Left colon (tissue), 2 donors: ENCODE measurements at regions not wholly inside any gene's neighbourhood (a gene's known extent, or its start where the extent isn't known, plus 50 kb on each side); places are given as distances from the start of the nearest gene placed in this dataset.

Source experiments
- ATAC-seq: fragments of 200-7000 bp; cut with Tn5 transposase; one replicate; pipeline ENCODE4 v1.9.1; 2020; ENCODE audit warnings: mild to moderate bottlenecking, moderate library complexity
- DNase-seq, 2 donors: peaks; one replicate each; pipeline ENCODE4 v3.0.0-alpha.2; 2020
- intact Hi-C, 2 donors: fragments of 100-400 bp; cut with DNase I in 1 of 2; cut with micrococcal nuclease in 1 of 2; formaldehyde crosslinking; loops; one replicate each; pipeline versions ENCODE4 v1.11.2 to v1.14.0; 2022; cut with DNase I, micrococcal nuclease
- donor health status: DM: no; HTN: no; CAD: no.
- donor health status: DM: yes; HTN: yes; CAD: no.

DNA sequence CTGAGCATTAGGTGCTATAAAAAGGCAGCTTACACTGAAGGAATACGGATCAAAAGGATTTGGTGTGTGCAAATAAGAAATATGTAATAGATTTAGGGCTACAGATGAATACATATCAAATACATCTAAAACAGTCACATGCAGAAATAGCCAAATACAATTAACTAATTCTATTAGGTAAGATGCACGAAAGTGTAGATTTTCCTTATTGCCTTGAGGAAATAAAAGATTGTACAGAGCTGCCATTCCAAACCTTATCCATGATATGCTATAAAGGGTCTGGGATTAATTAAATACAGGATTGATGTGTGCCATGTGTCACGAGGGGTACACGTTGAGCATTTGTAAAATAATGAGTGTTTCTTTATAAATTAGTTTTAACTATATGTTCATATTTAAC lies 107.0 kb upstream of the ELOVL6 start:
- DNase-seq (no peak), ATAC-seq (no peak)
- intact Hi-C loops = no loop called here

DNA sequence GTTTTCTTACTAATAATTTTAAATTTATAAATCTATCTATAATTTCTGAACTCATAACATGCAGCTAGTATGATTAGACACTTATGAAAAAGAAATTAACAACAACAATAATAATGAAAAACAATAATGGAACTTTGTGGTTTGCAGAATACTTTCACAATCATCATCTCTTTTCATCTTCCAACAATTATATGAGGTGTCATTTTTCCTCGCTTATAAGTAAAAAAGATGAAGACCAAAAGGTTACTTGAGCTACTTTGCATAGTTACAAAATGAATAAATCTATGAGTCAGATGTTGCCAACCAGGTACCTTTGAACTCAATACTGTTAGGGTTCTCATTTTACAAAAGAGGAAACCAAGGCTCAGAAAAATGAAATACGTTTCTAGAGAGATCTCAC lies 98.5 kb upstream of the ELOVL6 start:
- ATAC-seq (no peak), DNase-seq (no peak)
- intact Hi-C loops = no loop called here

DNA sequence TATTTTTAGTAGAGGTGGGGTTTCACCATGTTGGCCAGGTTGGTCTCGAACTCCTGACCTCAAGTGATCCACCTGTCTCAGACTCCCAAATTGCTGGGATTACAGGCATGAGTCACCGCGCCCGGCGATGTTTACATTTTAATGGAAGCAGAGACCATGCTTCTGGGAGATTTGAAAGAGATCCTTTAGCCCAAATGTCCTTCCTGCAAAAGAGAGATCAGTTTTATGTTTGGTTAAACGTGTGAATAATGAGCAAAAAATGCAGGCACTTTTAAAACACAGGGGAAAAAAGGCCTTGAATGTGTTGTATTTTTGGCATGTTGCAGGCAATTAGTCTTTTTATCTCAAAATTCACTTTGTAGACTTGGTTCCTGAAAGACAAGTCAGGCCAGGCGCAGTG lies 95.8 kb upstream of the ELOVL6 start:
- intact Hi-C loops = no loop called here
- ATAC-seq (no peak), DNase-seq (no peak)

DNA sequence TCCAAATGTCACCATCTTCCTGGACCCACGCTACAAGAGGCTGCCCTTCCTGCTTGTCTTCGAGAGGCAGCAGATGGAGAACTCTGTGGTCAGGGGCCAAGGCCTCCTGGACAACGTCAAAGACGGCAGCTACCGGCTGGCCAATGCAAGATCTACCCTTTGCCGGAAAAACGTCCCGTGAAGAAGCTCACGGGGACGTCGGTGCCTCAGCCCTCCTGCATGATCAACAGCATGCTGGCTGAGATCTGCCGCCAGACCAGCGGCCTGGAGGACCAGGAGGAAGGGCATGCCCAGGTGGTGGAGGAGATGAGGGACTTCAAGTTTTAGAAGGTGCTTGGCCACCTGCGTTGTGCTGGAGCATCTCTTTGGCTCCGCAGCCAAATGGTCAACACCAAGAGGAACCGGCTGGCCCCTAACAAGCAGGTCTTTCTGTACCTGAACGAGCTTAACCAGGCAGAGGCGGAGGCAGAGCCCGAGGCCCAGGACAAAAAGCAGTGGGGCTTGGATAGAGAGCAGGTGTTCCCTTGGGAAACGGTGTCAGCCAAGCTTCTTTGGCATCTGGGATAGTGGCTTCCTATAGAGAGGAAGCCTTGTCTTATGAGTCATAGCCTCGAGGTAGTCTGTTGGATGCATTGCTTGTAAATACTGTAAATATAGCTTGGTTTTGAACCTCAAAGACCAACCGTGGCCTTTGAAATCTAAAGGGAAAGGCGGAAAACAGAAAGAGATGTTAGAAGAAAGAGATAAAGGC lies 94.8 kb upstream of the ELOVL6 start:
- no peak for ATAC-seq
- intact Hi-C loops = no loop called here

DNA sequence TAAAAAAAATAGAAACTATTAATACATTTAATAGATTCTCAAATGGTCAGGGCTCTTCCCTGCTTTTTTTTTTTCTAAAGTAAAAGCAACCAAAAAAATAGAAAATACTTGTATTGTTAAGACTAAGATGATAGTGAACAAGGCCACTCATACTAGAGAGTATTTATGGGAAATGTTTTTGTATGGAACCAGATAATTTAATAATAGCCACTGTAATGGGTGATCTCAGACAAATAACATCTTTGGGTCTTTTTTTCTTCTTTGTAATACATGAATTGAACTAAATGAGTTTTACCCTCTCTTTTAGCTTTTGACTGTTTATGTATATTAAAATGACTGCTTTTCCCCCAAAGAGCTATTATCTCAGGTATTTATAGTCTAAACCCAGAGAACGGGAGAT lies 92.1 kb upstream of the ELOVL6 start:
- ATAC-seq = no peak
- DNase-seq = no peak
- intact Hi-C loops = no loop called here

More for the DNA sequence above, 94.8 kb upstream of the ELOVL6 start:
- no peak for DNase-seq

DNA sequence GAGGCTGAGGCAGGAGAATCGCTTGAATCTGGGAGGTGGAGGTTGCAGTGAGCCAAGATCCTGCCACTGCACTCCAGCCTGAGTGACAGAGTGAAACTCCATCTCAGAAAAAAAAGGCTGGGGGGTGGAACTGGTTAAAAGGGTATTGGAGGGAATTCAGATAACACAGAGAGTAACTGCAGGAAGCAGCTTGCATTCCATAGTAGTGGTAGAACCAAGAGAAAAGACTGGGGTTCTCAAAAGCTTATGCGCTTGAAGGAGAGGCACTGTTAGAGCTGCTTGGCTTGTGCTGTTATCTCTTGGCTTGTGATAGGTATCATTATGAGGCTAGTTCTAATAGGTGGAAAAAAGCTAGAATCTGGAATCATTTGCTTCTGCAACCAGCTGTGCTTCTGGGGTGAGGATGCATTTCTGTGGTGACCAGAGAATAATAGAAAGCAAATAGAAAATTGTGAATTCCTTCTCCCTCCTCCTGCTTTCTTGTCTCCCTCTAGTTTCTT lies 91.2 kb upstream of the ELOVL6 start:
- no peak for DNase-seq
- ATAC-seq = no peak
- intact Hi-C loops = no loop called here

DNA sequence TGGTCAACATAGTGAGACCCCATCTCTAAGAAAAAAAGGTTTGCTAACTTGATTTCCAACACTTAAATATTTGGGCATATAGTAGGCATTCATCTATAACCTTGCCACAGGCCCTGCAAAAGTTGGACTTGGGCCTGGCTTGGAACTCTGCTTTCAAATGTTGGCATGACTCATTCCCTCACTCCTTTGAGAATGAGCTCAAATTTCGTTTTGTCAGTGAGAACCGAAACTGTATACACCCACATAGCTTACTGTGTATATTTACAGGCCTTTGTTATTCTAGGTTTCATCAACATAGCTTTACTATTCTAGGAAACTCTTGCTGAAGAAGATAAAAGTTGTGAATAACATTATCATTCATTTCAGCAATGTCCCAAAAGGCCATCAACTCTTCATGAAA lies 88.7 kb upstream of the ELOVL6 start:
- ATAC-seq (no peak), DNase-seq (no peak)
- intact Hi-C loops = no loop called here

DNA sequence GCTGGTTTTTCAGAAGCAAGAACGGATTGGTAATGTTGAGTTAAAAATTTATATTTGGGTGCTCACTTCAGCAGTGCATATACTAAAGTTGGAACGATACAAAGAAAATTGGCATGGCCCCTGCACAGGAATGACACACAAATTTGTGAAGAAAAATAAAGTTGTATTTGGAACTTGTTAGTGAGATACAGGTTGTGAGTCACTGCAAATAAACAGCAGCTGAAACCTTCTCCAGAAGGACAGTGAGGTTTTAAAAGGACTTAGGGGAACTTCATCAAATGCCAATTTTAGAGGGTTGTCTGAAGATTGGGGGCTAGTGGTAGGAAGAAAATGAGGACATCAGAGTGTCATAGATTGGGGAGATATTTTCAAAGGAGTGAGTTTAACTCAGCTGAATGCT lies 79.7 kb upstream of the ELOVL6 start:
- ATAC-seq (no peak), DNase-seq (no peak)
- intact Hi-C loops = no loop called here

DNA sequence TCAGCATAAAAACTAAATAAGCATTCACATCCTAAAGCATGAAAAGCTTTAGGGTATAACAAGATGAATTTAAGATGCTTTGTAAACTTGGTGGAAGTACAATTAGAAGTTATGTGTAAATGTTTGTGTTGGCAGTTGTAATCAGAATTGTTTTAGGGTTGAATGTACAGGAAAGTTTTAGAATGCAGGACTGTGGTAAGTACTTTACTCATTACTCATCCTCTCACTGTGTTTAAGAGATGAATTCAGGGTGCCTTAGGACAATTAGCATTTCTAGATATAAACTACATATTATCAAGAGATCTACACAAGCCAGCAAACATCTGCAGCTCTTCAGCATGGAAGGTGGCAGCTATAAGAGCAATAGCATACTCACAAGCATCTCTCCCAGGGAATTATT lies 77.5 kb upstream of the ELOVL6 start:
- intact Hi-C loops = no loop called here
- no peak for DNase-seq
- no peak for ATAC-seq

DNA sequence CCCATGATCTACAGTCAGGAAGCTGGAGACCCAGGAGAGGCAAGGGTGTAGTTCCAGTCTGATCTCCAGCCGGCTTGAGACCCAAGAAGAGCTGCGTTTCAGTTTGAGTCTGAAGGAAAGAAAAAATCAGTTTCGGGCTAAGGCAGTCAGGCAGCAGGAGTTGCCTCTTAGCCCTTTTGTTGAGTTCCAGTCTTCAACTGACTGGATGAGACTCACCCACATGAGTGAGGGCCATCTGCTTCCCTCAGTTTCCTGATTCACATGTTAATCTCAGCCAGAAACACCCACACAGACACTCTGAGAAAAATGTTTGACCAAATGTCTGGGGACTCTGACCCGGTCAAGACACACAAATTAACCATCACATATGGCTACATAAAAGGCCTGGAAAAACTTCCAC lies 73.6 kb upstream of the ELOVL6 start:
- intact Hi-C loops = no loop called here
- DNase-seq (no peak), ATAC-seq (no peak)

DNA sequence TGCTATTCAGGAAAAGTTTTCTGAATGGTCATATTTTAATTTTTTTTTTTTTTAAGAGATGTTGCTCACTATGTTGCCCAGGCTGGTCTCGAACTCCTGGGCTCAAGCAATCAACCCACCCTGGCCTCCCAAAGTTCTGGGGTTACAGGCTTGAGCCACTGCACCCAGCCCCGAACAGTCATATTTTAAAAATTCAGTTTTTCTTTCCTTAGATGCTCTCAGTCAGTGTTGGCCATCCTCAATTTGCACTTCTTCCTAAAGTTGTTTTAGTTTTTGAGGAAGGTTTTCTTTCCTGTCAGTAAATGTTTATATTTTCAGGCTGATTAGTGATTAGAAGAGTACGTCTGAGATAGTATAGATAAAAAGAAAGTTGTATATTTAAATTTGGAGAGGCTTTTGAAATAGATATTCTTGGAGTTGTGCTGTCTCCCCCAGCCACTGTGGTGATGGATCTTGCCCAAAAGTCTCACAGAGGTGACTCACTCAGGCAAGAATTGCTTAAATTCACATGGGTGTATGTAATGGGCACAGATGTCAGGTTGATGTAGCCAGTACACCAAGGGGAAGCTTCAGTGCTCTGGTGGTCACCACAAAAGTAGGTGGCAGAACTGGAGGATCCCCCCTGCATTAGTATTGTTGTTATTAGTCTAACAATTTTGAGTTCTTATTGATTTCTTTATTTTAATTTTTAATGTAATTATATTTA lies 72.2 kb upstream of the ELOVL6 start:
- intact Hi-C loops = no loop called here
- no peak for ATAC-seq
- DNase-seq = no peak

DNA sequence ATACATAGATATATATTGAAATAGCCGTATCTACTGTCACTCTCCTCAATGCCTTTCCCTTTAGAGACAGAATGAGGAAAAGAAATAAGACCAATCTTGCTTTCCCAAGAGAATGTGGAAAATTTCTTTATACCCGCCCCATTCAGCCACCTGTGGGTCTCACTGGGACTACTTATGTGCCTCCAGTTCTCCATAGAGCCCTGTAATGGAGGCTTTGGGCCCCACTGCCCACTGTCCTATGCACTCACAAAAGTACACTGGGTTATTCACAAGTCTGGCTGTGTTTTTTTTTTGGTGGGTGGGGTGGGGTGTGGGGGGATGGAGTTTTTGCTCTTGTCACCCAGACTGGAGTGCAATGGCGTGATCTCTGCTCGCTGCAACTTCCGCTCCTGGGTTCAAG lies 70.4 kb upstream of the ELOVL6 start:
- DNase-seq (no peak), ATAC-seq (no peak)
- intact Hi-C loops = no loop called here

DNA sequence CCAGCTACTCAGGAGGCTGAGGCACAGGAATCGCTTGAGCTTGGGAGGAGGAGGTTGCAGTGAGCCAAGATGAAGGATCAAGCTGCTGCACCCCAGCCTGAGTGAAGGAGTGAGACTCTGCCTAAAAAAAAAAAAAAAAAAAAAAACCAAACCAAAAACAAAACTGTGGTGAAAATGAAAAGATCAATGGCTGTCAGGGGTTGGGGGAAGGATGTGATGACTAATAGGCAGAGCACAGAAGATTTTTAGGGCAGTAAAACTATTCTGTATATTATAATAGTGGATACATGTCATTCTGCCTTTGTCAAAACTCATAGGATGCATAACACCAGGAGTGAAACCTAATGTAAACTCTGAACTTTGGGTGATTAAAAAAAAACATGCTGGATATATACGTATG lies 69.9 kb upstream of the ELOVL6 start:
- ATAC-seq = no peak
- no peak for DNase-seq
- intact Hi-C loops = no loop called here

DNA sequence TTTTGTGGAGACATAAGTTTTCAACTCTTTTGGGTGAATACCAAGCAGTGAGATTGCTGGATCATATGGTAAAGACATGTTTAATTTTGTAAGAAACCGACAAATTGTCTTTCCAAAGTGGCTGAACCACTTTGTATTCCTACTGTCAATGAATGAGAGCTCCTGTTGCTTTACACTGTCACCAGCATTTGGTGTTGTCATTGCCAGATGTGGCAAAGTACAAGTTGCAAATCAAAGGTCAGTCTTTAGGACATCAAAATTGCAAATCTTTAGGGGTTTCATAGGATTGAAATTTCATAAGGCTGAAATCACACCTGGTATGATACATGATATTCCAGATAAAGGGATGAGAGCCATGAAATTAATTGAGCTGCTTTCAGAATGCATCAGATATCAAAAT lies 67.7 kb upstream of the ELOVL6 start:
- intact Hi-C loops = no loop called here
- DNase-seq (no peak), ATAC-seq (no peak)

DNA sequence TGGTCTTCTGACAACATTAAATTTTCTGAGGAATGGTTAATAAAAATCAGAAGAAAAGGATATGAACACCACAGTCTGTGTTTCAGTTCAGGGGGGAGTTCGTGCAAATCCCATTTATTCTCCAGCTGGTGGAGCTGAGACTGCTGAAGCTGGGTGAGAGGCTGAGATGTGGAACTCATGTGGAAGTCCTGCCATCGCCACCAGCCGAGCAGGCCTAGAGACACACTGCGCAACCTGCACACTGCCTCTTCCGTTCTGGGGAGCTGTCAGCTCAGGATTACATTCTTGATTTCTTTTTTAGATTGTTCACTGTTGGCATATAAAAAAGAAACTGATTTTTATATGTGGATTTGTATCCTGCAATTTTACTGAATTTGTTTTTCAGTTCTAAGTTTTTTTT lies 66.6 kb upstream of the ELOVL6 start:
- ATAC-seq = no peak
- no peak for DNase-seq
- intact Hi-C loops = no loop called here

DNA sequence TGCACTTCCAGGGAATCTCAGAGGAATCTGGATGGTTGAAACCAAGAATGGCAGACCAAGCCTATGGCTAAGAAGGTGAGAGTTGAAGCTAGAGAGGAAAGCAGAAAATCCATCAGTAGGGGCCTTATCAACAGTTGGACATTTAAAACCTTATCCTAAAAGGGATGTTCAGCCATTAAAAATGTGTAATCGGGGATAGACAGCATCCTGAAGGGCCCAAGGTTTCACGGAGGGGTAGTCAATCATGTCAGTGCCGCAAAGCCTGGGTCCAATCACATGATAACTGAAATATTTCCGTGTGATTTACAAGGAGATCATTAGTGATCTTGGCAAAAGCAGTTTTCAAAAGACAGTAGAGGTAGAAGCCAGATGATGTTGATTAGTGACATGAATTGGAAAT lies 61.9 kb upstream of the ELOVL6 start:
- intact Hi-C loops = no loop called here
- DNase-seq (no peak), ATAC-seq (no peak)

DNA sequence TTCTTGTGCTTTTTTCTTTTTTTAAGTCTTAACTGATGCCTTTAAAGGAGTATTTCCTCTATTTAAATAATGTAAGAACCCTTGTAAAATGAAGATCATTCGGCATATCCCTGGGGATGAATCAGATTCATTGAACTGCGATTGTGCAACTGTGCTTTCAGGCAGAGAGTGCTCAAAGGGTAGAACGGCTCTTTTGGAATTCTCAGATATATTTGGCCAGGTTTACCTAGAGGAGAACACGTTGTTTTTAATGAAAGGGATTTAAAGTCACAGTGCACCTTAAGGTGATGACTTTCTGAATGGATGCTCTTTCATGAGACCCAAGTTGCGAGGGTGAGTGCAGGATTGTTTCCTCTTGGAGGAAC lies 51.6 kb upstream of the ELOVL6 start:
- intact Hi-C loops = no loop called here
- no peak for ATAC-seq
- DNase-seq = no peak

DNA sequence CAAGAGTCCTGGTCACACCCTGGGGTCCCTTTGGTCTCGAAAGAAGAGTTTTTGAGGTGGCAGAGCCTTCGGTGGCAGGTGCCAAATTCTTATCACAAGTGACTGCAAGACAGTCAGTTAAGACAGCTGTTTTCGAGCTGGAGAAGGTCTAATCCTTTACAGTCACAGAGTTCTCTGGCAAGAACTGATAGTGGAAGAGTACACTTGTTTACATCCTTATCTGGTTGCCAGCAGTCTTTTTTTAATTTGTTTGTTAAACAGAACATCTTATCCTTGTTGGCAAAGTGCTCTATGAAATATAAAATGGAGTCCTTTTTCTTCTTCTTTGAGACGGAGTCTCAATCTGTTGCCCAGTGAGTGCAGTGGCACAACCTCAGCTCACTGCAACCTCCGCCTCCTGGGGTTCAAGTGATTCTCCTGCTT lies 50.4 kb upstream of the ELOVL6 start:
- ATAC-seq (no peak), DNase-seq (no peak)
- intact Hi-C loops = no loop called here
